NCI-H2196 (cell line): ENCODE measurements at regions not wholly inside any gene's neighbourhood (a gene's known extent, or its start where the extent isn't known, plus 50 kb on each side); places are given as distances from the start of the nearest gene placed in this dataset.

ENCODE experiments used
- DNase-seq: peaks from one replicate; lab custom pipeline; 2025; ENCODE audit not compliant: unreplicated experiment; lab: John Stamatoyannopoulos, UW

DNA sequence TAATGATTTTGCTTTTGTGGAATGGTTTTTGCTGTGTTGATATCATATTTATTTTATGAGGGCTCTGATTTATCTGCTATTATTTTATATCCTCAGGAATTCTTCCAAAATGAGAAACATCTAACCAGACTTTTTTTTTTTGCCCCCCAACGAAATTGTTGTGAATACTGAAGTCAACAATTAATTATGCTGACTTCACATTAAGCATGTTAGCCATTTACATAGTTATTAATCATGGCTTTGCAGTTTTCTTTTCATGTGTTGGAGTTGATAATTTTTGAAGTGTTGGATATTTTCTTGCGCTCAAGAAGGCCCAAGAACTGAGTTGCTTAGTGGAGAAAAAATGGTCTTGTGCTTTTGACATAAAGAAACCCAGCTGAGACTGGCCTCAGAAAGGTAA is 246.6 kb upstream of the CRY1 start:
- DNase-seq = no peak

DNA sequence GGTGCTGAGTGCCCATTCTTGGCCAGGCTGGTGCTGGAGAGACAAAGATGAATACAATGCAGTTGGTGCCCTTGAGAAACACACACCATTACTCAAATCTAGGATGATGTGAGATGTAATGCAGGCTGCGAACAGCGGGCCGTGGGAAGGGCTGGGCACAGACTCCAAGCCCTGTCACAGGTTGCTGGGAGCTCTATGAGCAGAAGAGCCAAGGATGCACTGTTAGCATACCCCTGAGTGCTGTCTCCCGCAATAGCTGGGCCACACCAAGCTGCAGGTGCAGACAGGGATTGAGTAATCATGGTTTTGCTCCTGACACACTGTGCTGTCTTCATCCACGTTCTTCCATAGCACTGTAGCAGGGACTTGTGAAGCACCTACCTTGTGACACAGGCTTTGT is 247.5 kb upstream of the CRY1 start:
- DNase-seq = no peak

DNA sequence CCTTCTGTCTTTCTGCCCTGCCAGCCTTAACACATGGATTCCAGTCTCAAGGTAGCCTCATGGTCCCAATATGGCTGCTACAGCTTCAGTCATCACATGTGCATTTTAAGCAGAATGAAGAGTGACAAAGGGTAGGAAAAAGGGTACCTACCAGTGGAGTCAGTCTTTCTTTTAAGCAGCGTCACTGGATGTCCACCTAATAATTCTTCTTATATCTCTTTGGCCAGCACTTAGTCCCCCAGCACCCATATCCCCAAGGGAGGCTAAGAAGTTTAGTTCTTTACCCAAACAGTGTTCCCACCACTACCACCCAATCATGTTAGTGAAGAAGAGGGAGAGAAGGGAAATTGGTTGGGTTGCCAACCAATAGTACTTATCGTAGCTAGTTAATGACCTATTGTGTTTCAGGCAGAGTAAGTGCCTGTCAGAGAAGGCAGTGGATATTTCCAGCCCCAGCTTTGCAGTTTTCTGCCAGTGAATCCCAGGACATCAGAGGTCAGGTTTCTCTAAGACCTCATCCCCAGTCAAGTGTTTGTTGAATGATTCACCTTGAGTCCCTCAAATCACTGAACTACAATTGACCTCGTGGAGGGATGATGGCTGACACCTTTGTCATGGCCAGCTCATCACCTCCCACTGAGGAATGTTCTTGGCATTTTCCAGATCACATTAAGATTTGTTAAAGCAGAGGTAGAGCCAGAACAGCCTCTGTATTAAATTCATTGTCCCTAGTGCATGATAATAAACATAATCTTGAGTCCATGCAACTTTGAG is 250.9 kb upstream of the CRY1 start:
- DNase-seq = peak; percentile 1

DNA sequence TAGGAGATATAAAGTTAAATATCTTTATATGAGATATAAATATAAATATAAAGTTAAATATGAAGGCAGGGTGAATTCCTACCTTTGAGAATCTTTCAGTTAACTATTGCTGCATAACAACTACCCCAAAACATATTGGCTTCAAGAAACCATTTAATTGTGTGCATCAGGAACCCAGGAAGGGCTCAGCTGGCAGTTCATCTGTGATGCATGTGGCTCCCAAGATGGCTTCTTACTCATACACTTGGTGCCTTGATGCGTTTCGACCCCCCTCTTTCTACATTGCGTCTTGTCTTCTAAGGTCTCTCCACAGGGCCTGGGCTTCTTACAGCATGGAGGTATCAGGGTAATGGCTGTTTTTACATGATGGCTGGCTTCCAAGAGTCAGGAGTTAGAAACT is 253.9 kb upstream of the CRY1 start:
- no peak for DNase-seq

DNA sequence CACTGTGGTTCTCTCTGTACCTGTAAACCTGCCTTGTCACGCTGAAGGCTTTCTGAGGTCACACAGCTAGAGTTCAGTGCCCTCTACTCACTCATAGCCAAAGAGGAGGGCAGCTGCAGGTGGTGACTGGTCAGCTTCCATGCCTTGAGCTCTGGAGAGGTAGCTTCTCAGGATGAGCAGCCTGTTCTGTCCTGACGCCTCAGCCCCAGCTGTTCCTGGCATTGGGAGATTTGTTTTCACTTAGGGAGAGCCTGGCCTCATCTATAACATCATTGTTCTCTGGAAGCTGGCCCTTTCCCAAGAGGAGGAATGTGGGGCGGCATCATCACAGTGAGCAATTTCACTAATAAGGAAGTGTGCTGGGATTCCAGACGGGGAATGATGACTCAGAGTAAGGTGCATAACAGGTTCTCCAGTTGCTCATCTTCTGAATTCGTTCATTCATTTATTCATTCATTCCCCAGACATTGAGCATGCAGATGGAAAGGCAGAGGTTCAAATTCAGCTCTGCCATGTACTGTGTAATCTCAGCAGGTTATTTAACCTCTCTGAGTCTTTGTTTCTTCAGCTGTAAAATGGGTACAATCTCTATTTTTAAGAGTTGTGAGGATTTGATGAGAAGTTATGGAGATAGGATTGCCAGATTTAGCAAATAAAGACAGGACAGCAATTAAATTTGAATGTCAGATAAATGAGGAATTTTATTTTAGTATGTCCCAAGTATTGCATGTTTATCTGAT is 255.8 kb upstream of the CRY1 start:
- DNase-seq = peak; percentile 54

DNA sequence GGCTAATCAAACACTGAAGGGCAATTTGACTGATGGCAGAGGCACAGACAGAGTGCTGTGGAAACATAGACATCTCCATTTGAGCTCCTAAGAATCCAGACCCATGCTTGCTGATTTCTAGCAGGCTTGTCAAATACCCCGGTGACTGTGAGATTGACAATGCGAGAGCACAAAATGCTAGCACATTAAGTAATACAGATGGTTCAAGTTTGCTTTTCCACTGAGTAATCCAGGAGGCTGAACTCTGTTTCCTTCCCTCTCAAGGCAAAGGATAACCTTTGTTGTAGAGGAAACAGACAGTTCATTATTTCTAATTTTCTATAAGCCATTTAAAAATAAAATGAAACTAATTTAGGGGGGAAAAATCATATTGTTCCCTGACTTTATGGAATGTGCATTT is 256.5 kb upstream of the CRY1 start:
- DNase-seq = no peak

DNA sequence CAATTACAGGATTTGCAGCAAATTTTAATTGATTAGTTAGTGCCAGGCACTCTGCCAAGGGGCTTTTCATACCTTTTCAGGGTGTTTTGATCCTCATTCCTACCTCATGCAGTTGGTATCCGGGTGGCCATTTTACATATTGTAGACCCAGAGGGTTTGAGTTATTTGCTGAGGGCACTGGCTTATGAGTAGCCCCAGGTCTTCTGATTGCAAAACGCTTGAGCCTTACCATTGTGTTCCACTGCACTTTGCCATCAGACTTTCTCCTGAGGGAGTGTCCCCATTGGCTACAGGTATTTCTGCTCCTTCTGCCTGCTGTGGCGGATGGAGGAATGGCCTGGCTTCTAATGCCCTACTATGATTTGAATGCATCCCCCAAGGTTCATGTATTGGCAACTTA is 257.8 kb upstream of the CRY1 start:
- DNase-seq = no peak

DNA sequence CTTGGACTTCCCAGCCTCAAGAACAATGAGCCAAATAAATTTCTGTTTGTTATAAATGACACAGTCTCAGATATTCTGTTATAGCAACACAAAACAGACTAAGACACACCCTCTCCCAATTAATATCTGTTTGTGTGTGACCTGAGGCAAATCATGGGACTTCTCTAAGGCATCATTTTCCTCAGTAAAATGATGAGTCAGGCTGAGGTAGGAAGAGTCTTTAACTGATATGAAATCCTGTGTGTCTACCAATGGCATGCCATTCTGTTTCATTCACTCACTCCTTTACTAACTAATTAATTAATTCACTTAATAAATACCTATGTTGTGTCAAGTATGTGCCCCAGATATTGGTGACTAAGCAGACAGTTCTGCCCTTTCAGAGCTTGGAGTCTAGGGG is 258.4 kb upstream of the CRY1 start:
- DNase-seq = no peak

DNA sequence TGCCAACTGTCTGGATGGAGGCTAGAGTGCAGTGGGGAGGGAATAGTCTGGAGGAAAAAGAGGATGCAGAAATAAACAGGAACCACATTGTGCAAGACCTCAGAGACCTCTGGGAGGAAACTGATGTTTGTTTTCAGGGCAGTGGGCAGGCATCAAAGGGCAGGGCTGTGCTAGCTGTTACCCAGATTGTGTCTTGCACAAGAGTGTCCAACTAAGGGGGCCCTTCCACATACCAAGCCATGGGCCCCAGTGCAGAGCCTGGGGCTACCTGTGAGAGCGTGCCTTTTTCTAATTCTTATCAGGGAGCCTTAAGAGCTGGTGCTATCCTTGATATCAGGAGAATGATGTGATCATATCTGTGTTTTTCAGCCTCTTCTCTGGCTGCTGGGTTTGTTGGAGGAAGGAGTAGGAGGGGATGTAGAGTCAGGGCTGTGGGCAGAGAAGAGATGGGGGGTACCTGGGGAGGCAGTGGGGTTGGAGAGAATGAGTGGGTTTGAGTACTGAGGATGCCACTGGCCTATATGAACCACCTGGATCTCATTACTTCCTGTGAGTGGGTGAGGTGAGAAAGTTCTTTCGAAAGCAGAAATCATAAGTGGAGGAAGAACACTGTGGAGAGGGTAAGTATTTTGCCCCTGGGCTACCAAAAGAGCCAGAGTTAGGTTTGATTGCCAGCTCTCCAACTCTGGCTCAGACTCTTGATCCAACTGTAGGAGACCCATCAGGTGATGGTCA is 259.2 kb upstream of the CRY1 start:
- DNase-seq = no peak

DNA sequence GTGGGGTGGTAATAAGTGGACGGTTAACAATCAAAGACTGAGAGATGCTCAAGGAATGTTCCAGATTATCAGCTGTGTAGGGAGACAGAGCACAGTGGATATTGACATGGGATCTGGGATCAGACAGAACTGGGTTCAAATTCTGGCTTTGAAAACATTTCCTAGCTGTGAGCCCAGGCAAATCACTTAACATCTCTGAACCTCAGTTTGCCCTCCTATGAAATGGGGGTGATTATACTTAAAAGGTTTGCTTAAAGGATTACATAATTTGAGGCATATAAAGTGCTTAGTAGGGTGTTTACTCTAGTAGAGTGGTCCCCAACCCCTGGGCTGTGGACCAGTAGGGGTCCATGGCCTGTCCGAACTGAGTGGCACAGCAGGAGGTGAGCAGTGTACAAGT is 260.0 kb upstream of the CRY1 start:
- DNase-seq = no peak

DNA sequence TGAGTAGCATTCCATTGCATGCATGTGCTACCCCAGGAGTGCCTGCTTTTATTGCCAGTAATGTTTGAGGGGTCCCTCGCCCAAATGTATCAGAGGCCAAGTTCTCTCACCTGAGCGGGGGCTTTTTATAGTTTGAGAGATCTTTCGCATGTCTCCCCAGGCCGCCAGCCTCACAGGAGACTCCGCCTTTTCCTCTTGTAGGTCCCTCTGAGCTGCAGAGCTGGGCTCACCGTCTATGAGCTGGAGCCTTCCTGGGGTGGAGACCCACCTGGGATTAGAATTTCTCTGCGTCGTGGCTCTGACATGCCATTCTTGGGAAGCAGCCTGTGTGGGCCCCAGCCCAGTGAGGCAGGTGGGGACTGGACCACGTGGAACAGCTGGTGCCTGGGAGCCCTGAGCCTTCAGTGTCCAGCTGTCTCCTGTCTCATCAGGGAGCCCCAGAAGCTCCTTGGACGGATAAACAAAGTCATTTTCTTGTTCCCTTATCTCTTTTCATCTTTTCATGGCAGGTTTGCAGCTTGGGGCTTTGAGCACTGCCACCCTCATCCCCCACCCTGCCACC is 261.7 kb upstream of the CRY1 start:
- DNase-seq = no peak

DNA sequence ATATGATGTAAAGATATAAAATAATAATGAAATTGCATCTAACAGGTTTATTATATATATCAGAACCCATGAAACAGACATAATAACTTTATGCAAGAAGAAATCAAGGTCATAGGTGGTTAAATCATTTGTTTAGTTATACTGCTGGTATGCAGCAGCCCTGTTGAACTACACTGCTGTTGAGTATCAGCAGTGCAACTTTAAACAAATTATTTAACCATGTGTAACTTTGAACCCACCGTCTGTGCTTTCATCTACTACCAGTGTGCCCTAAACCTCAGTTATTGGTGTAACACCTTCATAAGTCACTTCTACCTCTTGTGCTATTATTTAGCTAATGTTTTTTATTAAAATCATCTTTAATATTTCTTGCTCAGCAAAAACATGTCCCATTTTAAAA is 262.3 kb upstream of the CRY1 start:
- no peak for DNase-seq

DNA sequence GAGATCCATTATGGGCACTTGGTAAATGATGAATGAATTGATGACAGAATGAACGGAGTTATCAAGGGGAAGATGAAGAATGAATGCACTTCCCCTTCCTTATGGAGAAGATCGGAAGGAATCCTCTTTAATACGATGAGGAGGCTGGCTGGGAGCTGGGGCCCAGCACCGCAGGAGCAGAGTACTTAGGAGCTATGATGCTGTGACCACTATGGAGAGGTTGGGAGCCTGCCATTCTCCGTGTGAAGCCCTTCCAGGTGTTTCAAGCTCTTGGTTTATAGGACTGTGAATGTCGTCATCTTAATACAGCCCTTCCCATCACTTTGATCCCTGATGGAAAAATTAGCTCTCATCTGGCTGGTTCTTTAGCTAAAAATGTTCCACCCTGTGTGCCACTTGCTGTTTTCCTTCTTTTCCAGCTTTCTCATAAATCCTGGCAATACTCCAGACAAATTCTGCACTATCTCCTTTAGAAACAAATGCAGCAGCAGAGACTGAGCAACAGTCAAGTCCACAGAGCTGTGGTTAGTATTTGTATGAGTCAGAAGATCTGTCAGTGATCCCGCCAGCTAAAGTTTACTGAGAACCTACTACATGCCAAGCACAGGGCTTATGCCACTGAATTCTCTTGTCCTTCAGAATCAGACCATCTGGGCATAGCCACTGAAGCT is 263.1 kb upstream of the CRY1 start:
- DNase-seq = no peak

DNA sequence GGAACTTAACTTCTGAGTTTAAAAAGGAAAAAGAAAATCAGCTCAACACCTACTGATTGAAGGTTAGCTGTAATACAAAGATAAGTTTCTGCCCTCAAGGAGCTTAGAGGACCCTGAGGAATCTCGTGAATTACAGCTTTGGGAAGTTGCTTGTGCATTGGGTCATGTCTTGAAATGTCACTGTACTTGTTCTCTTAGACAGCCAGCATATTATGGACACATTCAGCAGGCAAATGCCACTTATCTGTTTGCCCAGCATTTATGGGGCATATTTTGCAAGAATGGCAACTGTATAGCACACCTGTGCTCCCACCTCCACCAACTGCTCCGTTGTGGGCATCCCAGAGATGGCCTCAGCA is 263.6 kb upstream of the CRY1 start:
- DNase-seq = no peak

DNA sequence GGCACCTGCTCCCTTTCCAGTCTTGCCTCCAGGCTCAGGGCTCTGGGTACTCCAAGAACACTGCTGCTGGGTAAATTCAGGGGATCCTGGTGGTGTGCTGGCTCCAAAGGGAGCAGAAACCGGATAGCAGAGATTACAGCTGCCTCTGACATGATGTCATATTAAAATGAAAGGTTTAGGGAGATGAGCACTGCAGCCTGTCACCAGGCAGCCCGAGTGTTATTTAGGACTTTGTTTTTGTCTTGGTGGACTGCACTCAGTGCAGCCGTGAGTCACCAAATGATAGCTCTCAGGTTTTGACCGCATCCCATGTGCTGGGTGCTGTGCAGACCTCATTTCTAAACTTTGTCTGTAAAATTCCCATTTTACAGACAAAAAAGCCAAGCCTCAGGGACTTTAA is 266.0 kb upstream of the CRY1 start:
- no peak for DNase-seq

DNA sequence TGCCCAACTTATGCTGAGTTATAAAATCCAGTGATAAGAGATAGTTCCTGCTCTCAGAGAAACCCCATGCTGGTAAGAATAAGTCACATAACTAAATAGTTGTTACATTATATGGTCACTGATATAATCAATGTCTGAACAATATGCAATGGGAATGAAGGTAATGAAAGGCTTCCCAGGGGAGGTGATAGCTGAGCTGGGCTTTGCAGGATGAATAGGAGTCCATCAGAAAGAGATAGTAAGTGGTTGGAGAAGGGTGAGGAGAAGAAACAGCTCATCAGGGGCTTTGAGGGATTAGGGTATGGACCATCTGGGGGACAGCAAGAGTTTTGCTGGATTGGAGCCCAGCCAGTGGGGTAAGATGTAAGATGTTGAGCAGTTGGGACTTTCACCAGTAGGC is 266.7 kb upstream of the CRY1 start:
- no peak for DNase-seq

DNA sequence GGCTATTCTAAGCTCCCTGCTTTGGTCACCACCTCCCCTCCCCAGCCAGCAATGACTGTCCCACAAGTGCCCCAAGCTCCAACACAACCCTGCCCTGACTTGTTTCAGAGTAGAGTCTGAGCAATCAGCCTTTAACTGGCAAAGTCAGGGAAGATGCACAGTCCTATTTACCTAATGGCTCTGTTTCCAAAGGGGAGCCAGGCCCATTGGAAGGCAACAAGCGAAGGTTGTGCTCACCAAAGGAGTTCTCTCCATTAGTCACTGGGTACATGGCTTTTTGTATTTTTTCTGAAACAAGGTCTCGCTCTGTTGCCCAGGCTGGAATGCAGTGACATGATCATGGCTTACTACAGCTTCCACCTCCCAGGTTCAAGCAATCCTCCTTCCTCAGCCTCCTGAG is 267.1 kb upstream of the CRY1 start:
- no peak for DNase-seq

DNA sequence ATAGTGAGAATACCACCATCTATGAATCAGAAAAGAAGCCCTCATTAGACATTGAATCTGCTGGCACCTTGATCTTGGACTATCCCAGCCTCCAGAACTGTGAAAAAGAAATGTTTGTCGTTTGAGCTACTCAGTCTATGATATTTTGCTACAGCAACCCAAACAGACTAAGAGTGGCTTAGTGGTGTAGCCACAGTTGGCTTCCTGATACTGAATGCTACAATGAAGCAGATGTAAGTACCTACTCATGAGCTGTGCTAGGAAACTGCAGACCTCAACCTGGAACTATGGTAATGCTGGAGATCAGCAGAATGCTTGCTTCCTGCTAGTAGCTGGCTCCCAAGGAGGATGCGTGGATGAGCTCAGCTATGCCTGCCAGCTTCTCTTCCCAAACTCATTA is 268.6 kb upstream of the CRY1 start:
- DNase-seq = no peak

DNA sequence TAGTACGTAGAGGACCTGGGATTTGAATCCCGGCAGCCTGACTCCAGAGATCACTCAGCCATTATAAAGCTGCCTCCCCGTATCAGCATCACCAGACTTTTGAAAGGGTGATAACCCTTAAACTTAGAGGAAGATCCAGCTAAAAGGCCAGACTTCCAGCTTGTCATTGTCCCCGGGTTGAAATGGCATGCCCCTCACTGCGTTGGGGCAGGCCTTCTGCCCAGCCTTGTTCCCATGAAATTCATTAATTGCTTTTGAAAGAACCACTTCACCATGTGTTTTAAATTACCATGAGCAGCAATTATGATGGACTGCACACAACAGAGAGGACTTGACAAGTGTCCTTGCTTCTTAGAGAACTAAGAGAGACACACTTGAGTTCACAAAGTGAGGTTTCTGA is 269.6 kb upstream of the CRY1 start:
- DNase-seq = no peak

DNA sequence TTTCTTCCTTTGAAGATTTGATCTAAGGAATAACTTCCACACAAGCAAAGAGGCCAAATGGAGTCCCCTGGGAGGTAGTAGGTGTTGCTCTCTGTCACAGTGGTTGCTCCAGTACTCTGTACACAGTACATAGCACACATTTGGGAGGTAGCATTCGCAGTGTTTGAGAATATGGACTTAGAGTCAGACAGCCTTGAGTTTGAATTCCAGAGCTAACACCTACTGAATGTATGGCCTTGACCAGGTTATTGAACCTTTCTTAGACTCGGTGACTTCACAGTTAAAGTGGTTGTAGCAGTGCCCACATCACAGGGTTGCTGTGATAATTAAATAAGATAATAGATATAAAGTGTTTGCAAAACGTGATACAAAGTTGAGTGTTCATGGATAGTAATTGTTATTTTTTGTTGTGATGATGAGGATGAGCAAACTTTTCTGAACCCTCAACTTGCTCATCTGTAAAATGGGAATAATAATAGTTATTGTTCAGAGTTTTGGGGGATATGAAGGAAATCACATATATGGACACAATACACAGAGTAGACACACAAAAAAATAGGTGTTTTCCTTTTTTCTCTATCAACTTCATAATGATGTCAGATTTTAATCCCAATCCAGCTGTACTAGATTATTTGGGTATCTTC is 271.6 kb upstream of the CRY1 start:
- no peak for DNase-seq

DNA sequence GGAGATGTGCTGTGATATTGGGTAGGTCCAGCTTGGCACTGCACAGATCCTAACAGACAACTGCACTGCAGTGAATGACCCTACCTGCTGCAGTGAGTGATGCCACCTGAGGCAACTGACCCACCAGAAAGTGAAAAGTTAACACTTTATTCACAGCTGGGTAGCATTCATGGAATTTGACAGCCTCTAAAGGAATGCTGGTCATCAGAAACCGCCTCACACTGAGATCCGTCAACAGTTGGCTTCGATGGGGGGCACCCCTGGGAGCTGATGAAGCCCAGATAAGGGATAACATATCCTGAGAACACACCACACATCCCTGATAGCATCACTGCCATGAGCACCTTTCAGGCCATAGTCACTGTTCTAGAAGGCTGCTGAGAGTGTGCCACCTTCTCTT is 272.4 kb upstream of the CRY1 start:
- DNase-seq = no peak
